A673 (cell line): ENCODE measurements at regions not wholly inside any gene's neighbourhood (a gene's known extent, or its start where the extent isn't known, plus 50 kb on each side); places are given as distances from the start of the nearest gene placed in this dataset.

Source experiments
- BruUV-seq: library from RNA; stranded (reverse); fragments of 400-500 nt; replicated peaks from 2 replicates; lab custom pipeline; 2021; lab: Mats Ljungman, UMichigan
- CTCF ChIA-PET: fragments of 300-600 bp; sonication (Branson Sonifier 250); formaldehyde crosslinking; loops from one replicate; lab custom pipeline; 2022; ENCODE audit warnings: antibody characterized with exemption; lab: Charles Lee
- POLR2A ChIA-PET: fragments of 300-600 bp; sonication (Branson Sonifier 250); formaldehyde crosslinking; loops from one replicate; lab custom pipeline; 2022; ENCODE audit warnings: antibody characterized with exemption; ENCODE audit not compliant: low non-redundant PET; lab: Charles Lee
- DNase-seq: peaks from one replicate; pipeline ENCODE4 v3.0.0-alpha.2; 2015; ENCODE audit warnings: low spot score
- H3K27ac ChIP-seq: fragments of 200-600 bp; sonication (generic); 2 replicates; pipeline ENCODE4 v1.5.1; 2016; ENCODE audit warnings: mixed run types, low read depth, mild to moderate bottlenecking, mixed read lengths, antibody characterized with exemption, low read length; ENCODE audit not compliant: poor library complexity, severe bottlenecking
- H3K27me3 ChIP-seq: fragments of 200-600 bp; sonication (generic); replicated peaks from 2 replicates; pipeline ENCODE4 v1.6.1; 2017; ENCODE audit warnings: mixed run types, low read depth, mild to moderate bottlenecking, mixed read lengths, antibody characterized with exemption, low read length; ENCODE audit not compliant: insufficient read depth, poor library complexity
- H3K36me3 ChIP-seq: fragments of 200-600 bp; sonication (generic); 2 replicates; pipeline ENCODE4 v1.6.1; 2016; ENCODE audit warnings: mixed run types, mild to moderate bottlenecking, mixed read lengths, antibody characterized with exemption, low read length; ENCODE audit not compliant: insufficient read depth, poor library complexity, severe bottlenecking
- H3K4me1 ChIP-seq: fragments of 200-600 bp; sonication (generic); 2 replicates; pipeline ENCODE4 v1.6.1; 2017; ENCODE audit warnings: mixed run types, mild to moderate bottlenecking, mixed read lengths, antibody characterized with exemption, low read length; ENCODE audit not compliant: insufficient read depth, poor library complexity, severe bottlenecking
- H3K4me3 ChIP-seq: fragments of 200-600 bp; sonication (generic); 2 replicates; pipeline ENCODE4 v1.5.1; 2016; ENCODE audit warnings: low read depth, mixed run types, mild to moderate bottlenecking, mixed read lengths, low read length; ENCODE audit not compliant: poor library complexity, severe bottlenecking
- H3K9me3 ChIP-seq: fragments of 200-600 bp; sonication (generic); 2 replicates; pipeline ENCODE4 v1.6.1; 2016; ENCODE audit warnings: mixed run types, low read depth, mild to moderate bottlenecking, mixed read lengths, antibody characterized with exemption, low read length; ENCODE audit not compliant: poor library complexity, severe bottlenecking
- EZH2 ChIP-seq: fragments of 200-600 bp; sonication (generic); IDR thresholded peaks from 2 replicates; pipeline ENCODE4 v1.6.1; 2017; ENCODE audit warnings: borderline replicate concordance, low read depth, mild to moderate bottlenecking, mixed read lengths, antibody characterized with exemption, low read length; ENCODE audit not compliant: poor library complexity, severe bottlenecking
- intact Hi-C: fragments of 100-400 bp; cut with micrococcal nuclease; formaldehyde crosslinking; loops from one replicate; pipeline ENCODE4 v1.10.0; 2022; ENCODE audit not compliant: unreplicated experiment
- TF ChIP-seq, protein P1 (sequence below): fragments of 300-800, 200-600 bp; sonication (generic); conservative IDR thresholded peaks from 2 replicates; pipeline ENCODE4 v1.5.1; 2017; ENCODE audit warnings: low read depth, mild to moderate bottlenecking, antibody characterized with exemption, low read length, moderate library complexity, mixed read lengths

DNA sequence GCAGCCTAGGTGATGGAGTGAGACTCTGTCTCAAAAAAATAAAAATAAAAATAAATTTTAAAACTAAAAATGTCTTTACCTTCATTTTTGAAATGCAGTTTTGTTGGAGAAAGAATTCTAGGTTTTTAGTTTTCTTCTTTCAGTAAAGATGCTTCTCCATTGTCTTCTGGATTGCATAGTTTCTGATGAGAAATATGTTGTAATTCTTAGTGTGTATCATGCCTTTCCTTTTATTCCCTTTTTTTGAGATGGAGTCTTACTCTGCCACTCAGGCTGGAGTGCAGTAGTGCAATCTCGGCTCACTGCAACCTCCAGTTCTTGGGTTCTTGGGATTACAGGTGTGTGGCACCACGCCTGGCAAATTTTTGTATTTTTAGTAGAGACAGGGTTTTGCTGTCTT lies 130.0 kb upstream of the FBXO11 start:
- no TSS peak for BruUV-seq
- no peak overlapping the region for H3K27ac ChIP-seq
- no peaks in the 10 kb centered on the region for H3K4me1 ChIP-seq
- no peaks in the 10 kb centered on the region for H3K36me3 ChIP-seq
- intact Hi-C loops = no loop called here
- H3K4me3 ChIP-seq = no peak overlapping the region
- peaks cover 5% of the 10 kb centered on the region for H3K9me3 ChIP-seq
- no peak for DNase-seq
- ChIA-PET POLR2A (no interaction called here), CTCF (no interaction called here)
- H3K27me3 ChIP-seq = no peaks in the 10 kb centered on the region
- TF ChIP-seq, protein P1, sequence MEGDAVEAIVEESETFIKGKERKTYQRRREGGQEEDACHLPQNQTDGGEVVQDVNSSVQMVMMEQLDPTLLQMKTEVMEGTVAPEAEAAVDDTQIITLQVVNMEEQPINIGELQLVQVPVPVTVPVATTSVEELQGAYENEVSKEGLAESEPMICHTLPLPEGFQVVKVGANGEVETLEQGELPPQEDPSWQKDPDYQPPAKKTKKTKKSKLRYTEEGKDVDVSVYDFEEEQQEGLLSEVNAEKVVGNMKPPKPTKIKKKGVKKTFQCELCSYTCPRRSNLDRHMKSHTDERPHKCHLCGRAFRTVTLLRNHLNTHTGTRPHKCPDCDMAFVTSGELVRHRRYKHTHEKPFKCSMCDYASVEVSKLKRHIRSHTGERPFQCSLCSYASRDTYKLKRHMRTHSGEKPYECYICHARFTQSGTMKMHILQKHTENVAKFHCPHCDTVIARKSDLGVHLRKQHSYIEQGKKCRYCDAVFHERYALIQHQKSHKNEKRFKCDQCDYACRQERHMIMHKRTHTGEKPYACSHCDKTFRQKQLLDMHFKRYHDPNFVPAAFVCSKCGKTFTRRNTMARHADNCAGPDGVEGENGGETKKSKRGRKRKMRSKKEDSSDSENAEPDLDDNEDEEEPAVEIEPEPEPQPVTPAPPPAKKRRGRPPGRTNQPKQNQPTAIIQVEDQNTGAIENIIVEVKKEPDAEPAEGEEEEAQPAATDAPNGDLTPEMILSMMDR = no peak
- TF ChIP-seq EZH2 = no peak

- no TSS peak for BruUV-seq
- POLR2A ChIA-PET = interaction anchor here (0.7 kb wide), 1 partner anchor 196 kb away, joined by 19 read pairs; no protein-coding TSS in a partner anchor
- TF ChIP-seq, protein P1 = no peak
- no peak for TF ChIP-seq EZH2
- Histone ChIP-seq H3K4me1 (no peaks in the 10 kb centered on the region), H3K9me3 (peaks cover 5% of the 10 kb centered on the region), H3K36me3 (no peaks in the 10 kb centered on the region), H3K27ac (no peak overlapping the region), H3K4me3 (no peak overlapping the region), H3K27me3 (no peaks in the 10 kb centered on the region)
- intact Hi-C loops = no loop called here
- CTCF ChIA-PET = no interaction called here
- no peak for DNase-seq
Observed at GRCh38 chr2:48039209-48039990, 133.1 kb upstream of the FBXO11 start.

- Histone ChIP-seq H3K36me3 (no peaks in the 10 kb centered on the region), H3K27ac (no peak overlapping the region)
- CTCF ChIA-PET = no interaction called here
Observed at GRCh38 chr2:48043131-48043700, 136.9 kb upstream of the FBXO11 start.

More at GRCh38 chr2:48043131-48043700, 136.9 kb upstream of the FBXO11 start:
- Histone ChIP-seq H3K9me3 (no peaks in the 10 kb centered on the region), H3K4me1 (no peaks in the 10 kb centered on the region), H3K27me3 (no peaks in the 10 kb centered on the region), H3K4me3 (no peak overlapping the region)
- TF ChIP-seq, protein P1 = no peak
- TF ChIP-seq EZH2 = no peak
- intact Hi-C loops = no loop called here
- POLR2A ChIA-PET = no interaction called here
- BruUV-seq = no TSS peak
- DNase-seq = no peak
